Kidney (tissue), 13 donors: ENCODE measurements at regions not wholly inside any gene's neighbourhood (a gene's known extent, or its start where the extent isn't known, plus 50 kb on each side); places are given as distances from the start of the nearest gene placed in this dataset.

Source experiments
- DNase-seq, 5 donors: peaks; one replicate each; pipeline ENCODE4 v3.0.0-alpha.2; 2013 to 2020
- FAIRE-seq: peaks from 2 replicates; lab custom pipeline; 2012; peaks lifted over from hg19 to GRCh38; lab: Jason Lieb, UNC
- H3K27ac ChIP-seq, 2 donors: one replicate each; pipeline ENCODE4 v1.7.0; 2013; ENCODE audit warnings: low read depth in 2 of 2, low read length in 2 of 2, inconsistent platforms in 1 of 2
- H3K27me3 ChIP-seq: one replicate; pipeline ENCODE4 v1.7.1; 2013; ENCODE audit warnings: low read length, inconsistent platforms; ENCODE audit not compliant: control insufficient read depth, insufficient read depth
- H3K36me3 ChIP-seq, 3 donors: one replicate each; pipeline versions ENCODE4 v1.7.0 to v1.7.1; 2013; ENCODE audit warnings: low read length in 3 of 3, control low read depth in 1 of 3, inconsistent platforms in 1 of 3; ENCODE audit not compliant: insufficient read depth in 3 of 3, control insufficient read depth in 2 of 3
- H3K4me1 ChIP-seq, 3 donors: one replicate each; pipeline versions ENCODE4 v1.7.0 to v1.7.1; 2013; ENCODE audit warnings: low read length in 3 of 3, inconsistent platforms in 1 of 3, low read depth in 1 of 3; ENCODE audit not compliant: control insufficient read depth in 2 of 3, insufficient read depth in 2 of 3
- H3K4me3 ChIP-seq, 3 donors: one replicate each; pipeline versions ENCODE4 v1.7.0 to v1.8.1; 2013; ENCODE audit warnings: low read length in 3 of 3, control low read depth in 1 of 3, inconsistent platforms in 1 of 3
- H3K9ac ChIP-seq, 3 donors: one replicate each; pipeline versions ENCODE4 v1.7.0 to v1.7.1; 2013; ENCODE audit warnings: low read length in 3 of 3, control low read depth in 1 of 3, inconsistent platforms in 1 of 3
- H3K9me3 ChIP-seq, 3 donors: one replicate each; pipeline versions ENCODE4 v1.7.0 to v1.7.1; 2013; ENCODE audit warnings: low read length in 3 of 3, control low read depth in 1 of 3, inconsistent platforms in 1 of 3; ENCODE audit not compliant: control insufficient read depth in 2 of 3, insufficient read depth in 1 of 3
- CTCF ChIP-seq: IDR thresholded peaks from 3 replicates; pipeline ENCODE4 v1.5.1; 2012; ENCODE audit warnings: mild to moderate bottlenecking, moderate library complexity, borderline replicate concordance; ENCODE audit not compliant: insufficient read depth; ENCODE audit errors: extremely low read depth
- intact Hi-C: fragments of 100-400 bp; cut with DNase I; formaldehyde crosslinking; loops from one replicate; pipeline ENCODE4 v1.11.1; 2022
- donor health status: control.
- donor health status: control.
- donor health status: control.
- donor health status: control.
- donor health status: control.
- donor health status: DM: yes; HTN: yes; CAD: no.
- donor health status: Normal renal cell carcinoma (clear cell type).

- TF ChIP-seq CTCF, result no peak
- Histone ChIP-seq H3K27me3 (no peaks in the 10 kb centered on the region), H3K4me1 (peaks cover 0 to 7% (median 0%) of the 10 kb centered on the region in 3 donors), H3K4me3 (no peak overlapping the region), H3K9me3 (no peaks in the 10 kb centered on the region), H3K9ac (no peak overlapping the region), H3K36me3 (no peaks in the 10 kb centered on the region), H3K27ac (no peak overlapping the region)
- DNase-seq (no peak), FAIRE-seq (no peak)
- intact Hi-C loops, result no loop called here
Observed at GRCh38 chr19:7410946-7411345, 62.2 kb downstream of the ARHGEF18 start.

- no peak overlapping the region for H3K4me3 ChIP-seq
- no peak for FAIRE-seq
Observed at GRCh38 chr19:7413629-7414028, 64.9 kb downstream of the ARHGEF18 start.

GRCh38 chr19:7415163-7415856, 66.6 kb downstream of the ARHGEF18 start:
- DNase-seq, result peak in 4 of 5 donors; percentile 20 to 82 (median 40)
- no peak for TF ChIP-seq CTCF
- intact Hi-C loops, result no loop called here
- Histone ChIP-seq H3K9me3 (no peaks in the 10 kb centered on the region), H3K4me1 (peaks cover 0 to 10% (median 2%) of the 10 kb centered on the region in 3 donors), H3K27ac (peak overlapping the region; percentile 79 to 86), H3K27me3 (no peaks in the 10 kb centered on the region), H3K9ac (no peak overlapping the region), H3K36me3 (no peaks in the 10 kb centered on the region), H3K4me3 (no peak overlapping the region)
- FAIRE-seq, result no peak

More at GRCh38 chr19:7413629-7414028, 64.9 kb downstream of the ARHGEF18 start:
- Histone ChIP-seq H3K9me3 (no peaks in the 10 kb centered on the region), H3K27ac (no peak overlapping the region), H3K9ac (no peak overlapping the region), H3K4me1 (peaks cover 0 to 10% (median 2%) of the 10 kb centered on the region in 3 donors), H3K27me3 (no peaks in the 10 kb centered on the region), H3K36me3 (no peaks in the 10 kb centered on the region)
- intact Hi-C loops, result no loop called here
- no peak for TF ChIP-seq CTCF
- no peak for DNase-seq
